ENCODE measurements at regions not wholly inside any gene's neighbourhood (a gene's known extent, or its start where the extent isn't known, plus 50 kb on each side); places are given as distances from the start of the nearest gene placed in this dataset.
"Not testable (repeated sequence)": the region's sequence is repeated elsewhere in the genome, so short reads cannot be mapped to it uniquely, and the experiment has no call there.

- no peak for DNase-seq
These were observed 82.4 kb upstream of the SELENOP start for GRCh38 chr5:42894057-42894456.

DNA sequence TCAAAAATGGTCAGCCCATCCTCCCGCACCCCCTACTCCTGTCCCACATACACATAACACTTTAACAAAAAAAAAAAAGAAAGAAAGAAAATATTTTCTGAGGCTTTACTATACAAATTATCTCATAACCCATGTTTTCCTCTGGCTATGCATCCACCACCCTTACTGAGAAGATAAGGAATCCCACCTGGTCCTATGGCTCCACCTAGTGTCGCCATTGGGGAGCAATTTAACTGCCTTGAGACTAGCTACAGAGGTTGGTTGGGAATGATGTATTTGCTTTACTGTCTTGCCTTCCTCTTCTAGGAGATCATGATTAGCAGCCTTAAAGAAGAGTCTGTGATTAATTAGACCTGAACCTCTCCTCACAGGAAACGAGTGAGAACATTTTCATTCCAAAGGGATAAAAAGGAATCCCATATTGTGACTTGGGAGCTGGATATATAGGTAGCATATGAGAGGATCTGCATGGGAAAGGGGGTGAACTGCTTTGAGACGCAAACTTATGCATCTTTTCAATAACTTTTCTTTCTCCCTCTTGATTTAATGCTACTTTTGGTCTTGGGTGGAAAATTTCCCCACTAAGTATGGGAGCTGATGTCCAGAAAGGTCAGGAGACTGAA, 77.7 kb upstream of the SELENOP start:
- DNase-seq, result peak; percentile 76 to 82

DNA sequence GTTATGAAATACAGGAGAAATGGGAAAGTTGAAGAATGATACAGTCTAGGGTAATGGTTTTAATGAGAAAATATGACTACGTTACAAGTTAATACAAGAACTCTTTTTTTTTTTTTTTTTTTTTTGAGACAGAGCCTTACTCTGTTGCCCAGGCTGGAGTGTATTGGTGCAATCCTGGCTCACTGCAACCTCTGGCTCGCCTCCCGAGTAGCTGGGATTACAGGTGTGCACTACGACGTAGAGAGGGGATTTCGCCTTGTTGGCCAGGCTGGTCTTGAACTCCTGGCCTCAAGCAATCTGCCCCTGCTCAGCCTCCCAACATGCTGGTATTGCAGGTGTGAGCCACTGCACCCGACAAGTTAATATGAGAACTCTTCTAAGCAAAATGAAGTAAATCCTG, 77.1 kb upstream of the SELENOP start:
- no peak for DNase-seq

DNA sequence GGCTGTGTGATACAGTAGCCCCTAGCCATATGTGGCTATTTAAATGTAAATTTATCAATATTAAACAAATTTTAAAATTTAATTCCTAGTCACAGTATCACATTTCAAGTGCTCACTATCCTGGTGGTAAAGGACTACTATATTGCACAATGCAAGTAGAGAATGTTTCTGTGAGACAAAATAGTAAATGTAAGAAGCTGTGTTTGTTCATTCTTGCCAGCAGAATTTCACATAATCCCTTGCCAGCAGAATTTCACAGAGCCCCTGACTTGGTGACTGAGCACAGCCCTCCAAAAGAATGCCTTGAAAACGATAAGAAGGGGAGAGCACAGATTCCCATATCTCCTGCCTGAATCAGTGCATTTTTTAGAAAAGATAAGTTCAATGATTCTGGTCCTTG, 75.9 kb upstream of the SELENOP start:
- no peak for DNase-seq

DNA sequence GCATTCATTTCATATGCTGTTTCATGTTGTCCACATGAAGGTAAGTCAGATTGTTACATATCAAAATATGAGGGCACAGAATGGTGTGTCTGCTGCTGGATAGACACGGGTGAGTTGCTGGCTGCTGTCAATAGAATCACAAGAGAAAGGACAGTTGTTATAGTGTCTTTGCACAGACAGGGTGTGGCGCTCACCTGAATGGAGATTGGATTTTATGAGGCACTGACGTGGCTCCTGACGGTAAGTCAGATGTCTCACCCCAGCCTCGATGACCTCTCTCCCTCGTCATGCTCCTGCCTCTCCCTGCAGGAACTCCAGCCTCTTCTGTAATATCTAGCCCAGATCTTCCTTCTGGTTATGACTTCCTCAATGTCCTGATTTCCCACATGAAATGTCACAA, 75.4 kb upstream of the SELENOP start:
- DNase-seq, result peak in 1 of 2 donors; percentile 14

GRCh38 chr5:42886635-42887034, 74.9 kb upstream of the SELENOP start:
- peak; percentile 13 to 22 for DNase-seq

DNA sequence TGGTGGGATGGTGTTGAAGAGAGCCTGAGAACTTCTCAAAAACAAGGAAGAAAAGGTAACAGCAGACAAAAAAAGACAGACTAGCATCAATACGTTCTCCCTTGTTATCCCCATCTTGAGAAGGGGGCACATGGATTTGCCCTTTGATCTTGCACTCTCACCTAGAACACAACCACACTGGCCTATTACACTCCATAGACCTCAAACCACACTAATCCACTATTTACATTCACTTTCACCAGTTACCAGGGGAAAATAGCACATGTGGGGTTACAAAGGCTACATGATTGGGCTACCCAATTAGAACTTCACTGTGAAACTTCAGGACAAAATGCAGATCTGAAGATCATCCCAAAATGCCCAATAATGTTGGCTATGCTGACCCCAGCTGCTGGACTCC, 72.6 kb upstream of the SELENOP start:
- no peak for DNase-seq

GRCh38 chr5:42881416-42882117, 69.9 kb upstream of the SELENOP start:
- DNase-seq, result peak in 1 of 2 donors; percentile 11

GRCh38 chr5:42880496-42881150, 68.9 kb upstream of the SELENOP start:
- DNase-seq, result peak in 1 of 2 donors; percentile 35

DNA sequence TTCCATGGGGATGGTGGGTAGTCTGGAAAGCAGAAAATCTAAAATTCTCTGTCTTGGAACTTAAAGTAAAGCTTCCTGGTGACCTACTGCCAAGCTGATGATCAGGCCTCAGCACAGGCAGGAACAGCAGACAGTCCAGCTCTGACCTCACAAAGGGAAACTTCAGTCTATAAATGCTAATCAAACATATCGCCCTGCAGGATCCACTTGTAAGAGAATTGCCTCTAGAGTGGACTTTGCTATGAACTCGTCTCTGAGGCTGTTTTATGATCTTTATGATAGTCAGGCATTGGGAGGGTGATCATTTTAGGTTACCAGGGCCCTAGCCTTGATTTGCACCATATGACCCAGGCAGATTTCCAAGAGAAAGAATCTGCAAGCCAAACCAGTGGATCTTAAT, 67.6 kb upstream of the SELENOP start:
- DNase-seq, result no peak

- DNase-seq, result no peak
These were observed 66.9 kb upstream of the SELENOP start for GRCh38 chr5:42878550-42878949.

DNA sequence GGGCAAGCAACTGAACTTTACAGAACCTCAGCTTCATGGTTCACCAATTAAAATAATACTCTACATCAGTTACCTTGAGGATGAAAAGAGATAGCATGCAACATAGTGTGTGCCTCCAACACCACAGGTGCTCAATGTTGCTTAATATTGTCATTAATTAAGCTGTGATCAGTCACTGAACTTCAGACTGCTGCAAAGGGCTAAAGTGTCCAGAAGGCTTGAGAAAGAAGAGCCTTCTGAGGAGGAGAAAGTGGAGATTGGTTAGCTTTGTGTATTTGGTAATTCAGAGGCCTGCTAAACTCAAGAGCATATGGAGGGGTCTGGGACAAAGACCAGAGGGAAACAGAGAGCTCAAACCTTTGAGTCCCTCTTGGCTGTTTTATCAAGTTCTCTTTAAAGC, 66.3 kb upstream of the SELENOP start:
- DNase-seq, result no peak

- no peak for DNase-seq
These were observed 65.7 kb upstream of the SELENOP start for GRCh38 chr5:42877431-42877830.

DNA sequence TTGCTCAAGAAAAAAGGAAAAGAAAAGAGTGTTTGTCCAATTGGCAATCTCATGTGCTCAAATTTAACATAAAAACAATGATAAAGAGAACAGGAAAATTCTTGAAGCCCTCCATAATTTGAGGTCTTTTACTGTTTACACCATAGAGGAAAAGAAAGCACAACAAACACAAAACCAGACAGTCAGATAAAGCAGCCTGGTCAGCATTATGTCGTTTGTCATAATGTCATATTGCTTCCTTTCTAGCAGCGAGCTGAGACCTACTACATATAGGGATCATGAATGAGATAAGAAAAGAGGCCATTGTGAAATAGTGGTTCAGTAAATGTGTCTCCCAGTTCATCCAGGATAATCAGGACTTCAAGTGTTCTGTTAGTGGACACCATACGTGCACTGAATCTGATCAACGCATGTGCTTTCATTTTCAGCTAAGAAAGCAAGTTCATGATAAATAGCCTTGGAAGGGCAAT, 64.7 kb upstream of the SELENOP start:
- DNase-seq, result no peak

DNA sequence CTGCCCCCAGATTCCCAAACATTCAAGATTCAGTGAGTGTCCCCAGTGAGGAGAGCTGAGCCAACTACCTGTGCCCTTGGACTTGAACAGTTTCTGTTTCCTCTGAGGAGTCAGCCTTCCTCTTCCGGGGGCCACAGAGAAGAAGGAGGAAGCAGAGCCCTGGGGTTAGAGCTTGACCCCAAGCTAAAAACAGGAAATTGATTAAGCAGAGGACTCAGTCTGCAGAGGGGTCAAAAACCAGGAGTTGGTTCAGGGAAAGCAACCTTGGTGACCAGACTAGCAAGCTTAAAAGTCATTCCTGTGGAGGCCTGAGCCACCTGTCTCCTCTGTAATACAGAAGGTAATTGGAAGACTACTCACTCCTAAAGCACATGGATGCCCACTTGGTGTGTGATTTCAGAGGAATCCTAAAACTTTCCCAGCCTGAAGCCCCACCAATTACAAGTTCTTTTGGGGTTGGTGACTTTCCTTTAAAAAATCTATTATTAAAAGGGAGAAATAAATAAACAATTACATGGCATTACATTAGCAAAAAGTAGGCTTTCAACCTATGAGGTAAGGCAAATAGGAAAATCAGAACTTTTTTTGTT, 64.2 kb upstream of the SELENOP start:
- peak; percentile 27 to 49 for DNase-seq

DNA sequence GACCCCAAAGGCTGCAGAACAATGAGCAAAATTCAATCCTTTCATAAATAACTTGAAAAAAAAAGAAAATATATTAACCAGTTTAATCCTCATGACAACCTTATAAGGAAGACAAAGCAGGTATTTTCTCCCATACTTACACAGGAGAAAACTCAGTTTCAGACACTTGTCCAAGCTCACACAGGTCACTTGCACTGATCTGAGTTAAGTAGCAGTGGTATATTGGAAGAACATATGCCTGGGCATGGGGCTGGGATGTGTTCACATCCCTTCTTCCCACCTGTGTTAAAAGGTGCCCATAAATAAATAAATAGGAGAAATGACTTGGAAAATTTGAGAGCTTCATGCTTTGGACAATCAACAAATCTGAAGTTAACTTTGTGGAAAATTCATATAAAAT, 63.5 kb upstream of the SELENOP start:
- no peak for DNase-seq

- no peak for DNase-seq
These were observed 63.0 kb upstream of the SELENOP start for GRCh38 chr5:42874621-42875198.

DNA sequence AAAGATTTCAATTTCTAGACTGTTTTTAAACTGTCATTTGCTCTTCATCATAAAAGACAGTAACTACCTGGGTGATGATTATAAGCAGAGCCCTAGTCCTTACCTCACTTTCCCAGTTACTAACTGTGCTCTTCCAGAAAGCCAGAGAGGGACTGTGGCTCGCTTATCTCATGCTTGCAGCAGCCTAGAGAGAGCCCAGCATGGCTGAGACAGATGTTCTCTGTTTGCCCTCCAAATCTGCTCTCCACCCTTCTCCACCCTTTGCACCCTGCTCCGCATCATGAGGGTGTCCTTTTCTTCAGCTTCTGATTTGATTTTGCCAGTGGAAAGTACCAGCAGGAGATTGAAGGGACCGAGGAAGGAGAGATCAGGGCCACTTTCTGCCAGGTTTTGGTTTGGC, 61.2 kb upstream of the SELENOP start:
- DNase-seq, result no peak

GRCh38 chr5:42870882-42871418, 59.3 kb upstream of the SELENOP start:
- no peak for DNase-seq

DNA sequence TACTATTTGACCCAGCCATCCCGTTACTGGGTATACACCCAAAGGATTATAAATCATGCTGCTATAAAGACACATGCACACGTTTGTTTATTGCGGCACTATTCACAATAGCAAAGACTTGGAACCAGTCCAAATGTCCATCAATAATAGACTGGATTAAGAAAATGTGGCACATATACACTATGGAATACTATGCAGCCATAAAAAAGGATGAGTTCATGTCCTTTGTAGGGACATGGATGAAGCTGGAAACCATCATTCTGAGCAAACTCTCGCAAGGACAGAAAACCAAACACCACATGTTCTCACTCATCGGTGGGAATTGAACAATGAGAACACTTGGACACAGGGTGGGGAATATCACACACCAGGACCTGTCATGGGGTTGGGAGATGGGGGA, 56.7 kb upstream of the SELENOP start:
- not testable (repeated sequence) for DNase-seq

- not testable (repeated sequence) for DNase-seq
These were observed 53.1 kb upstream of the SELENOP start for GRCh38 chr5:42864749-42865148.
